GM10248 (cell line): ENCODE measurements at regions not wholly inside any gene's neighbourhood (a gene's known extent, or its start where the extent isn't known, plus 50 kb on each side); places are given as distances from the start of the nearest gene placed in this dataset.

Experiments used
- CTCF ChIA-PET: fragments of 300-600 bp; sonication (Branson Sonifier 250); formaldehyde crosslinking; extraction: SDS; loops from one replicate; lab custom pipeline; 2021; ENCODE audit warnings: antibody characterized with exemption; lab: Yijun Ruan, JAX
- POLR2A ChIA-PET: fragments of 350-650 bp; sonication (Branson Sonifier 250); formaldehyde crosslinking; extraction: SDS; loops from one replicate; lab custom pipeline; 2020; ENCODE audit warnings: antibody characterized with exemption; lab: Yijun Ruan, JAX
- DNase-seq: peaks from one replicate; pipeline ENCODE4 v3.0.0; 2012; ENCODE audit errors: extremely low spot score
- CTCF ChIP-seq: IDR thresholded peaks from 2 replicates; pipeline ENCODE4 v1.5.1; 2012; ENCODE audit warnings: mild to moderate bottlenecking, low read depth; ENCODE audit errors: extremely low read depth, missing control alignments, control extremely low read depth

DNA sequence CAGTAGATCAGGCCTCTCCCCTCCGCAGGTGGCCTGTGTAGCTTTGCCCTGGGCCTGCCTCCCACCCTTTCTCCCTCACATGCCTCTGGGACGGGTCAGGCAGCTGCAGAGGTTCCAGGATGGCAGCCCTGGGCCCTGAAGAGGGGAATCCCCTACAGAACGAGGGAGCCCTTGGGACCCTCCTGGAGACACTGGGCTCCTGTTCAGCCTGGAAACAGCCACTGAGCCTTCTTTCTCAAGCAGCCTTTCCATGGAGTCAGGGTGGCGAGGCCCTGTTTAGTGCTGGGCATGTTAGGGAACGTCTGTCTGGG lies 720.9 kb downstream of the BRD1 start:
- POLR2A ChIA-PET = no interaction called here
- DNase-seq = no peak
- CTCF ChIA-PET = no interaction called here
- no peak for TF ChIP-seq CTCF

DNA sequence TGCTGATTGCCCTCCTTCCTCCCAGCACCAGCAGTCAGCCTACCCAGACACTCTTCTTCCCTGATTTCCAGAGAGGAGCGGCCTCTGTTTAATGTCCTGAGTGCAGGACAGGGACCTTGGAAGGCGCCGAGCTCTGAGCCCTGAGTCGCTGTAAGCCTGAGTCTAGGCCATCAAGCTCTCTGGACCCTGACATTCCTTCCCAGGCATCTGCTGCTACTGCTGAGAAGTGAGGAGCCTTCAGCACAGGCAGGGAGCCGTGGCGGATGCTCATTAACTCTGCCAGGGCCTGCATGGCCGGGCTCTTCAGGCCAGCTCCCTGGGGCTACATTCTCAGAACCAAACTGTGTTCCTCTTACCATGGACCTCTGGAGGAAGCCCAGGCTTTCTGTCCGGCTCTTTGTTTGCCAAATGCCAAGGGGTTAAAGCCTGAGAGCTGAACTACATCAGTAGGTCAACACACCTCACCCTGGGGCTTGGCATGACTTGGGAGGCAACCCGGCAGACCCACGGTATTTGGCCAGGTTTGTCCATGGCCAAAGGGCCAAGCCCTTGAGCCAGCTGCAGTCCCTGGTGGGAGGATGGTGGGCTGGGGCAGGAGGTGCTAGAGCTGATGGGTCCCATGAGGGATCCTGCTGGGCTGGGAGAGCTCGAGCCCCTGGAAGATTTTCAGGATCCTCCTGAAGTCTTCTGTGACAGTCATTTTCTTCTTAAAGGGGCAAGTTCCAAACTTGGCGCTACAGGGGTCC lies 721.4 kb downstream of the BRD1 start:
- CTCF ChIA-PET = no interaction called here
- no peak for DNase-seq
- POLR2A ChIA-PET = no interaction called here
- no peak for TF ChIP-seq CTCF

DNA sequence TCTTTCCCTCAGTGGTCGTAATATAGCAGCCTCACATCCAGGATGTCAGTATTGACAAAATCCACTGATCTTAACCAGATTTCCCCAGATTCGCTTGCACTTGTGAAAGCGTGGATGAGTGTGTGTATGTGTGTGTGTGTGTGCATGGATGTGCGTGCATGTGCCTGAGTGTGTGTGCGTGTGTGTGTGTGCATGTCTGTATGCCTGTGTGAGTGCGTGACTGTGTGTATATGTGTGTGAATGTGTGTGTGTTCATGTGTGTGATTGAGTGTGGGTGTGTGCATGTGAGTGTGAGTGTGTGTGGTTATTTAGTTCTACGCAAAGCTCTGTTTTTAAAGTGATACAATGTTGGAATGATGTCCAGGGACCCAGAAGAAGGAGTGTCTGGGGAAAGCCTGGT lies 723.2 kb downstream of the BRD1 start:
- no peak for DNase-seq
- TF ChIP-seq CTCF = no peak
- POLR2A ChIA-PET = no interaction called here
- CTCF ChIA-PET = no interaction called here

DNA sequence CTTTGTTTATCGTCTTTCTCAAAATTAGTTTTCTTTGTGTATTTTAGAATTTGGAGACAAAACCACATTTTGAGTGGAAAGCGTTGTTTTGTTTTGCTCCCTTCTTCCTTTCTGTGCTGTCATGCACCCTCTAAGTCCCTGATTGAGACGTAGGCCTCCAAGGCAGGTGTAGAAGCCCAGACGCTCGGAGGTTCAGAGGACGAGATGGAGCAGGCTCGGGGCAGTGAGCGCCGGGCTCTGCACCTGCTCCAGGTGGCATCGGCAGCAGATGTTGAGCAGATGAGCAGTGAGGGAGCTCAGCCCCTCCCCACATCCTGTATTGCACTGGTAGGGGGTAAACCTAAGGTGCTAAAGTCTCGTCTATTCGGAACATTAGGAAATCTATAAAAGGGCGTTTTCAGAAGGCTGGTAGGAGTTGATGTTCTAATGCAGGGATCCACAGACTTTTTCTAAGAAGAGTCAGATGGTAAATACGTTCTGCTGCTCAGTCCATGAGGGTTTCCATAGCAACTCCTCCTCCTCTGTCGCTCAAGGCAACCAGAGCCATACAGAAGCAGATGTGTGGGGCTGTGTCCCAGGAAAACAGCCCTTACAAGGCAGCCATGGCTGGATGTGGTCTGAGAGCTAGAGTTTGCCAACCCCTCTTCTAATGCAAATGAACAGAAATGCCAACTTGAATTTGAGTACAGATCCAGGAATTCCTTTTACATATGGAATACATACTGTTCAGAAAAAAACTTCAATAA lies 724.2 kb downstream of the BRD1 start:
- DNase-seq = no peak
- CTCF ChIA-PET = no interaction called here
- no peak for TF ChIP-seq CTCF
- POLR2A ChIA-PET = no interaction called here

DNA sequence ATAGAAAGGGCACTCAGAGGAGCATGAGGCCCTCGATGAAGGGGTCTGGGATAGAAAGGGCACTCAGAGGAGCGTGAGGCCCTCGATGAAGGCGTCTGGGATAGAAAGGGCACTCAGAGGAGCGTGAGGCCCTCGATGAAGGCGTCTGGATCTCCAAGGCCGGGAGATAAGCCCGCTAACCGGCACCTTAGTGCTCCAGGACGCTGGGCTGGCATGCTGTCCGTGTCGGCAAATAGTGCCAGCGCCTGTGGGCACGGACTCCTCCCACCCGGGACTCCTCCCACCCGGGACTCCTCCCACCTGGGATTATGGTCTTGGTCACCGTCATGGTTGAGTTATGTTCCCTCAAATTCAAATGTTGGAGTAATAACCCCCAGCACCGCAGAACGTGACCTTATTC lies 725.3 kb downstream of the BRD1 start:
- ChIA-PET POLR2A (no interaction called here), CTCF (no interaction called here)

GRCh38 chr22:49101873-49102272 lies 725.8 kb downstream of the BRD1 start:
- TF ChIP-seq CTCF = no peak
- ChIA-PET CTCF (no interaction called here), POLR2A (no interaction called here)
- DNase-seq = no peak

More for the DNA sequence above, 725.3 kb downstream of the BRD1 start:
- TF ChIP-seq CTCF = no peak
- DNase-seq = no peak

DNA sequence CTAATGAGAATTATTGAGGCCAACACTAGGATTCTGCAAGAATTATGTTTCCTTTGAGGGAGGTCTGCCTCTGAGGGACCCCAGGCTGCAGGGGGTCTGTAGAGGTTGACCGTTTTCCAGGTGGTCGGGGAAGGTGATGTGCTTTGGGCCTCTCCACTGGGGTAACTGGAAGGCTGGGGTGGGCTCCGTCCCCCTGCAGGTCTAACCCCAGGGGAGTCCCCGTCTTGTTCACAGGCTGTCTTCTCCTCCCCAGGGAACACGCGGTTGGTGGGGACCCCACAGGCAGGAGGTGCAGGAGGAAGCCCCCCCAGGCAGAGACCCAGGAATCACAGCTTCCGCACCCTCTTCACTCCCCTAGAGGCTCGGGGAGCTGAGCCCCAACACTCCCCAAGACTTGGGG lies 726.4 kb downstream of the BRD1 start:
- no peak for TF ChIP-seq CTCF
- ChIA-PET CTCF (no interaction called here), POLR2A (no interaction called here)
- DNase-seq = no peak
